ENCODE measurements at regions not wholly inside any gene's neighbourhood (a gene's known extent, or its start where the extent isn't known, plus 50 kb on each side); places are given as distances from the start of the nearest gene placed in this dataset.

DNA sequence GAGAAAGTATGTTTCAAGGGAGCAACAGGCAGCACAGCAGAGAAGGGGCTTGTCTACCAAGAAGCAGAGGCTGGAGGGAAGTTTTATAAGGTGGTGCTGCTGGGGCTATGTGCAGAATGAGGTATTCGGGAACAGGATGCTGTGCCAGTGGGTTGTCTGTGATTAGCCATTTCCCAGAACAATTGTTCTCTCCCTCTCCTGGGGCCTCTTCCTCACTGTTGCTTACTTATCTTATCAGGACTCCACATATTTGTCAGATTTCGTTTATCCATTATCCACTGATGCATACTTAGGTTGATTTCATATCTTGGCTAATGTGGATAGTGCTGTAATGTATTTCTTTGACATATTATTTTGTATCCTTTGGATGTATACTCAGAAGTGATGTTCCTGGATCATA is 195.1 kb upstream of the RTL1 start:
- Mint-ChIP-seq H3K36me3 (no peaks in the 10 kb centered on the region), H3K9me3 (peaks cover 0 to 5% (median under 1%) of the 10 kb centered on the region in 6 donors), H3K4me1 (no peaks in the 10 kb centered on the region), H3K4me3 (no peak overlapping the region), H3K27ac (no peak overlapping the region), H3K27me3 (ENCODE audit: low read depth in 3 of 3) (peaks cover 0 to 6% (median 5%) of the 10 kb centered on the region in 3 donors)
- DNase-seq: no peak

DNA sequence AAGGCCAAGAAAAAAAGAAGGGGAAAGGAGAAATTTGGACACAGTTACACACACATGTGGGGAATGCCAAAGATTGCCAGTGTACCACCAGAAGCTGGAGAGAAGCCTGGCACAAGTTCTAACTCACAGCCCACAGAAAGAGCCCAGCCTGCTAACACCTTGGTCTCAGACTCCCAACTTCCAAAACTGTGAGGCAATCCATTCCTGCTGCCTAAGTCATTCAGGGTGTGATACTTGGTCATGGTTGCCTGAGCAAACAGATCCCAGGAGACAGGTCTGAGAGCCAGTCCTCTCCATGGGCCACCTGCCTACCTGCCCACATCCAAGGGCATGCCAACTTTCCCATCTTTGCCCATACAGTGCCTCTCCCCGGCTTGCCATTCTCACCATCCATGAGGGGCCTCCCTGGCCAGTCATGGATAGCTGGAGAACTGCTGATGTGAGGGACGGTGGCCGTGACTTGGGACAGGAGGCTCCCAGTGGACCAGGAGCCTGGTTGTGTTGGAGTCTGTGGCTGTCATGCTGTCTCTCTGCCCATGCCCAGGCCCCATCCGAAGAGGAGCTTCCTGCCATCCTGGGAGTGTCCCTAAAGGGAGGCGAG is 198.0 kb upstream of the RTL1 start:
- H3K9me3 Mint-ChIP-seq: peaks cover 0 to 5% (median under 1%) of the 10 kb centered on the region in 6 donors
- no peaks in the 10 kb centered on the region for H3K4me1 Mint-ChIP-seq
- no peak for DNase-seq
- peaks cover 0 to 5% (median 5%) of the 10 kb centered on the region in 3 donors for H3K27me3 Mint-ChIP-seq (ENCODE audit: low read depth in 3 of 3)
- H3K36me3 Mint-ChIP-seq: no peaks in the 10 kb centered on the region
- H3K27ac Mint-ChIP-seq: no peak overlapping the region
- H3K4me3 Mint-ChIP-seq: no peak overlapping the region

DNA sequence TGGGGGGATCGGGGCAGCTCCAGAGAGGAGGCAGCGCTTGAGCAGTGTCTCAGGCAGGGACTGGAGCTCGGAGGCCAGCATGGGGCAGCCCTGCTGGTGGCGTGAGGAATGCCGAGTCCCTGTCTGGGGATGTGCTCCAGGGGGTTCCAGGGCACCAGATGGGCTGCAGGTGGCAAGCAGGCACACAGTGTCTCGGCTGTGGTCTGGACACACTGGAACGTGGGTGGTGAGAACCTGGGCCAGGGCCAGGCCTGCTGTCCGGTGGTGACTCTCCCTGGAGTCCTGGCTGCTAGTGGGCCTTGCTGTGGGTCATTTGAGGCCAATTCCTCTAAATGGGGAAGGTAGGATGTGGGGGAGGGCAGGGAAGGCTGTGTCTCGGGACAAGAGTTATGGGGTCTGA is 199.4 kb upstream of the RTL1 start:
- peaks cover 0 to 5% (median 5%) of the 10 kb centered on the region in 3 donors for H3K27me3 Mint-ChIP-seq (ENCODE audit: low read depth in 3 of 3)
- DNase-seq: no peak

DNA sequence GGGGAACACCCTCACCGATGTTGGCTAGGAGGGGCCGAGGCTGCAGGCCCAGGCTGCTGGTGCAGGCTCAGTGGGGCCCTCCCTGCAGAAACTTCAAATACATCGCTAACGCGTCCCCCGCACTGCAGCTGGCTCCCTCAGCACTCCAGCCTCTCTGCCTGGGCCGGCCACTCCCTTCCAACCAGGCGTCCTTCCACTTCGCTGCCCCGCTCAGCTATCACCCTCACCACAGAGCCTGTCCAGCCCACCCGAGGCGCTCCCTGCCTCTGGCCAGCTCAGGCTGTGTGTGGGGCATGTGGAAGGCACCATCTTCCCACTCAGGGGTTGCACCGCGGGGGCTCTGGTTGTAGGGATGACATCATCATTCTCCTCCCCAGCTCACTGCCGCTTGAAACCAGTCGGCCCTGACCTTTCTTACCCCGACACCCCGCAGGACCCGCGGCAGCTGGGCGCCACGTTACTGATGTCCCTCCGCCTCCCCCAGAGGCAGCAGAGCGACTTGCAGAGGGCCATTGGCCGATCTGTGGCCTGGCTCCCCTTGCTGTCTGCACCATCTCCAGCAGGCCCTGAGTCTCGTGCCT is 199.9 kb upstream of the RTL1 start:
- Mint-ChIP-seq H3K4me1 (no peaks in the 10 kb centered on the region), H3K9me3 (peaks cover 0 to 5% (median 0%) of the 10 kb centered on the region in 6 donors), H3K4me3 (no peak overlapping the region), H3K36me3 (no peaks in the 10 kb centered on the region), H3K27ac (no peak overlapping the region), H3K27me3 (ENCODE audit: low read depth in 3 of 3) (peaks cover 0 to 5% (median 5%) of the 10 kb centered on the region in 3 donors)
- no peak for DNase-seq

More for the DNA sequence above, 199.4 kb upstream of the RTL1 start:
- Mint-ChIP-seq H3K4me3 (no peak overlapping the region), H3K9me3 (peaks cover 0 to 5% (median under 1%) of the 10 kb centered on the region in 6 donors), H3K4me1 (no peaks in the 10 kb centered on the region), H3K36me3 (no peaks in the 10 kb centered on the region), H3K27ac (no peak overlapping the region)

DNA sequence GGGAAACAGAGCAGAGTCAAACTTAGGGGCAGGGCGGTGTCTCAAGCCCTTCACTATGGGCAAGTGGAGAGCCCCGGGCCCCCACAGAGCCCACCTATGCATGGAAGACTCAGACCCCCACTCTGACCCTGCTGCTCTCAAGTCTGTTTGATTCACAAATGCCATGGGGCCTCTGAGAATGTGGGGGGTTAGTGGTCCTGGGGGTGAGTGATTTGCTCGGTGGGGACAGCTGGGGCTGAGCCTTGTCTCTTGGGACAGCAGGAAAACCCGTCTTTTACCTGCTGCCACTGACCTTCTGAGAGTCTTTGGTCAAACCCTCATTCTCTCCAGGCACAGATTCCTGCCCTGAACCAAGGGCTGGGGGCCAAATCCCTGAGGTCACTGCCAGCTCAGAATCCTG is 201.0 kb upstream of the RTL1 start:
- Mint-ChIP-seq H3K36me3 (no peaks in the 10 kb centered on the region), H3K27ac (no peak overlapping the region), H3K9me3 (peaks cover 0 to 5% (median 0%) of the 10 kb centered on the region in 6 donors), H3K4me3 (no peak overlapping the region), H3K4me1 (no peaks in the 10 kb centered on the region), H3K27me3 (ENCODE audit: low read depth in 3 of 3) (peaks cover 0 to 5% (median 5%) of the 10 kb centered on the region in 3 donors)
- no peak for DNase-seq

DNA sequence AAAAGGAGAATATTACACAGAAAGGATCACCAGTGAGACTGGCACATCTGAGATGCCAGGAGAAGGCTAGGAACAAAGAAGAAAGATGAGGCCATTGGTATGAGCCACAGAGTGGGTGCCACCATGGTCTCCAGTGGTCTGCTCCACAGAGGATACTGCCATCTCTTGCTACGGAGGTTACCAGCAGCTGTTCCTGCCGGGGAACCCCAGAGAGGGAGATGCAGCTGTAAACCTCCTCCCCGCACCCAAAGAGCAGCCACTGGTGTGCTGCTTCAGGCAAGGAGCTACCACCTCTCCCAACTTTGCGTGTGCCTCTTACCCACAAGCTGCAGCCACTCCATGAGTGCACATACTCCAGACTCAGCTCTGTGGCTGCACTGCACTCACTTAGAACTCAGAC is 201.5 kb upstream of the RTL1 start:
- H3K9me3 Mint-ChIP-seq: peaks cover 0 to 5% (median 0%) of the 10 kb centered on the region in 6 donors
- no peak for DNase-seq
- H3K4me1 Mint-ChIP-seq: no peaks in the 10 kb centered on the region
- H3K27me3 Mint-ChIP-seq (ENCODE audit: low read depth in 3 of 3): peaks cover 0 to 5% (median 2%) of the 10 kb centered on the region in 3 donors
- H3K27ac Mint-ChIP-seq: no peak overlapping the region
- H3K36me3 Mint-ChIP-seq: no peaks in the 10 kb centered on the region
- no peak overlapping the region for H3K4me3 Mint-ChIP-seq

DNA sequence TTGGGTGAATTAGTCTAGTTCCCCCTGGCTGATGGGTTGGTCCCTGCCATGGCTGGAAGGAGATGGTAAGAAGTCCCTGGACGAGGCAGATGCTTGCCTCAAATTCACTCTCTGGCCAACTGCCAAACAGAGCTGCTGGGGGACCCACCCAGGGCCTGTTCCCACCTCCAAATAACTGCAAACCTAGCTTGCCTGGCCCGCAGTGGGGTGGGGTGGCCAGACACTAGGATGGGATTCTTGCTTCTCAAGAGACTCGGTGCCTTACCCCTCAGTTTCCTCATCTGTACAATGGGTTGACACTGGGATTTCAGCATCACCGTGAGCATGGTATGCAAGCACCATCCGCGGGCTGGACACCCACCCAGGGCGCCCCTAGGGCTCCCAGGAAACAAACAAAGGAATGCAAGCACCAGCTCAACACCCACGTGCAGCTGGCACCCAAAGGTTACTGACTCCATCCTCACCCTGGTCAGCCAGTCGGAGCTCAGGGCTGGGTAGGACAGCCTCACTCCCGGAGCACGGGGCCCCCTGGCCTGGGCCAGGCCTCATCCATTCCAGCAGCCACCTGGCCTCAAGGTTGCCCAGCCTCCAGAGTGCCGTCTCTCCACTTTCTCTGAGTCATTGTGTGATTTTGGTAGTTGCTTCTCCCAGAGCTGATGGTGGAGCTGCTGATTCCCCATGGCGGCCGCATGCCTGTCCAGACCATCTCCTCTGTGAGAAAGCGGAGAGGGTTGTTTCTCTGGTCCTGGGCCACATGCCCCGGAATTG is 205.2 kb upstream of the RTL1 start:
- Mint-ChIP-seq H3K36me3 (no peaks in the 10 kb centered on the region), H3K27me3 (ENCODE audit: low read depth in 3 of 3) (peaks cover 0 to 5% (median 2%) of the 10 kb centered on the region in 3 donors), H3K4me1 (no peaks in the 10 kb centered on the region), H3K9me3 (no peaks in the 10 kb centered on the region), H3K27ac (no peak overlapping the region), H3K4me3 (no peak overlapping the region)
- DNase-seq: no peak

DNA sequence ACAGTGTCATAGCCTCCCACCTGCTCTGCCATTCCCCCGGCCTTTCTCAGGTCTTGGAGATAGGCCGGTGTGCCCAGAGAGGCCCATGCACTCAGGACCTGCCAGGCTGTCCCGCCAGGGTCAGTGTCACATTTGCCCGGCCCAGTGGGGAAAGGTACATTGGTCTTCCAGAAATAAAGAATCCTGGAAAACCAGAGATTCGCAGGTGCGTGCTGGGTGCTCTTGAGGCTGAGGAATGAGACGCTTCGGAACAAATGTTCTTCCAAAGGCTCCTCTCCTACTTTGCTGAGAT is 205.8 kb upstream of the RTL1 start:
- no peak overlapping the region for H3K4me3 Mint-ChIP-seq
- no peak for DNase-seq
- no peaks in the 10 kb centered on the region for H3K36me3 Mint-ChIP-seq
- H3K9me3 Mint-ChIP-seq: no peaks in the 10 kb centered on the region
- H3K27me3 Mint-ChIP-seq (ENCODE audit: low read depth in 3 of 3): peaks cover 0 to 5% (median 2%) of the 10 kb centered on the region in 3 donors
- no peaks in the 10 kb centered on the region for H3K4me1 Mint-ChIP-seq
- H3K27ac Mint-ChIP-seq: no peak overlapping the region

DNA sequence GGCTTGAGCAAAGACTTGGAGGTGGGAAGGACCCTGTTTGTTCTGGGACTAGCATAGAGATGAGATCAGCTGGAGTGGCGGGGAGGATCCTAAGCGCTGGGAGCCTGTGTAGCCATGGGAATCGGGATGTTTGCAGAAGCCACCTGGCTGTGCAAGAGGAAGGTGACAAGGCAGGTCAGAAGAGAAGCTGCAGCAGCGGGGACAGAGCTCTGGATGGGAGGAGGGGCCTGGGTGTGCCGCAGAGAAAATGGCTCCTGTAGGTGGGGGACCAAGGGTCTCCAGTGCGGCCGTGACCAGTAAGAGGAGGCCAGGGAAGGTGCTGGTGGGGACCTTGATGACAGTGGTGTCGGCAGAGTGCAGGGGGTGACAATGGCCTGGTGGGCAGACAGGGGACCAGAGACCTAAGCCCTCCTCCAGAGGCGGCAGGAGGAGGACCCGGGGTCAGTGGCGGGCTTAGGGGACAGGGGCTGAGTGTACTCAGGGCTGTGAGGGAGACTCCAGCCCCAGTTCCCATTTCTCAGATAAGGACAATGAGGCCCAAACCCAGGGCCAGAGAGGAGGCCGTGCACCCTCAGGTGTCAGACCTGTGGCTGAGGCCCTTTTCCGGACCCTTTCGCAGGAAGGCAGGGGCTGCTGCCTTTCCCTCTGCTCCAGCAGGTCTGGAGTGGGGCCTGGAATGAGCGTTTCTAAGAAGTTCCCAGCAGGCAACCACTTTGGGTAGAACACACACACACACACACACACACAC is 206.6 kb upstream of the RTL1 start:
- H3K4me3 Mint-ChIP-seq: no peak overlapping the region
- DNase-seq: no peak
- H3K36me3 Mint-ChIP-seq: no peaks in the 10 kb centered on the region
- H3K27ac Mint-ChIP-seq: peak overlapping the region in 1 of 6 donors; percentile 59
- peaks cover 0 to 6% (median 3%) of the 10 kb centered on the region in 3 donors for H3K27me3 Mint-ChIP-seq (ENCODE audit: low read depth in 3 of 3)
- no peaks in the 10 kb centered on the region for H3K9me3 Mint-ChIP-seq
- no peaks in the 10 kb centered on the region for H3K4me1 Mint-ChIP-seq

DNA sequence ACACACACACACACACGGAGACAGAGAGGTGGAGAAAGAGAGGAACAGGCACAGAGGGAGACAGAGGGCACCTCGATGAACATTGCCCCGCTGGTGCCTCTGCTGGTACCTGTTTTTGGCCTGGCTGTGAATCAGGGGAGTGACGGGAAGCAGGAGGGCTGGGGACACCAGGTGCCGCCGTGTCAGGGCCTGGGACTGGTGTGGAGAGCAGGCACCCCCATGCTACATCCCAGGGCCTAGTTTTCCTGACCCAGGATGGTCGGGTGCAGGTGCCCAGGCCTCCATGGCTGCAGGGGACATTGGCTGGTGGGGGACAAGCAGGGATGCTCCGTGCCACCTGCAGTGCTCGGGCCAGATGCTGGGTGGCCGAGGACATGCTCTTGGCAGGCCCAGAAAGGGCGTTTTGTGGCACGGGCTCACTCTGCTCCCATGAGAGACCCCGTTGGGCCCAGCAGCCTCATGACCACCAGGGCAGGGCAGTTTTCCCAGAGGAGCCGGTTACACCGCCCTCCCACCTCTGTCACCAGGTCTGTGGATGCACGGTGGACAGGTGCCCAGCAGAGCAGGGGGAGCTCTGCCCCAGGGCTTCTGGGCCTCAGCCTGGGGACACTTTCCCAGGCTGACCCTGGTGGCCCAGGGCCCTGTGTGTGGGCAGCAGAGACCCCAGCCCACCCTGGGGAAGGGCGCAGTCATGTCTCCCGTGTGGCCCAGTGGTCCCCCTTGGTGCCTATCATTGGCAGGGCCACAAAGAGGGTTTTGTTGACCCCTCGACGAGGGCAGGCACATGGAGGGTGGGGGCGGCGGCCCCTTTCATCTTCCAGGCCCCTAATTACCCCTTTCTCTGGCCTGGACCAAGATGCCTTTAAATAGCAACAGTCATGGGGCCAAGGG is 207.5 kb upstream of the RTL1 start:
- H3K4me1 Mint-ChIP-seq: no peaks in the 10 kb centered on the region
- no peaks in the 10 kb centered on the region for H3K36me3 Mint-ChIP-seq
- peak overlapping the region in 1 of 6 donors; percentile 59 for H3K27ac Mint-ChIP-seq
- peaks cover 0 to 8% (median 4%) of the 10 kb centered on the region in 3 donors for H3K27me3 Mint-ChIP-seq (ENCODE audit: low read depth in 3 of 3)
- no peak for DNase-seq
- H3K9me3 Mint-ChIP-seq: no peaks in the 10 kb centered on the region
- no peak overlapping the region for H3K4me3 Mint-ChIP-seq

DNA sequence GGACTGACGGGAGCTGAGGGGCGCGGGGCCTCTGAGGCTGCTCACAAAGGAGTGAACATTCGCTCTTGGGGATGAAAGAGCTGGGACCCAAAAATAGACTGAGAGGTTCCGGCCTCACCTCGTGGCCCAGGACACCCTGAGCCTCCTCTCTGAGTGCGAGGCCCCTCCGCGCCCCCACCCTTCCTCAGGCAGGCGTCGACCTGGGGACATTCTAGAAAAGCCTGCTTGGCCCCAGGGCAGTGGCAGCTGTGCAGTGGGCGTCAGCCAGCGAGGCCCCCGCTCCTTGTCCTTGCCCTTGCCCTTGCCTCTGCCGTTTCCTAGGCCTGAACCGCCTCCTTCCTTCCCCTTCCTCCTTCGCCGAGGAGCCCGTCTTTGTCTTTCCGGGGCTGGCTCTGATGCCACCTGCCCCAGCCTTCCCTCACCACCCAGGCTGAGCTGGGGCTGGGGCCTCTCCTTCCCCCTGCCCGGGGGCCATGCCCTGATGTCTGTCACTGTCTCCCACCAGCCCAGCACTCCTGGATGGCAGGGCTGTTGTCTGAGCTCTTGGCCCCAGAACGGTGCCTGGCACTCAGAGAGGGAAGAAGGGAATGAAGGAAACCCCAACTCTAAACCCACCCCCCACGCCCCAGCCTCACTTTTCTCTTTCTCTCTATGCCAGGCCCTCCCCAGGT is 208.2 kb upstream of the RTL1 start:
- Mint-ChIP-seq H3K27me3 (ENCODE audit: low read depth in 3 of 3) (peaks cover 0 to 8% (median 4%) of the 10 kb centered on the region in 3 donors), H3K9me3 (no peaks in the 10 kb centered on the region), H3K36me3 (no peaks in the 10 kb centered on the region), H3K4me1 (no peaks in the 10 kb centered on the region), H3K27ac (no peak overlapping the region), H3K4me3 (no peak overlapping the region)
- no peak for DNase-seq

DNA sequence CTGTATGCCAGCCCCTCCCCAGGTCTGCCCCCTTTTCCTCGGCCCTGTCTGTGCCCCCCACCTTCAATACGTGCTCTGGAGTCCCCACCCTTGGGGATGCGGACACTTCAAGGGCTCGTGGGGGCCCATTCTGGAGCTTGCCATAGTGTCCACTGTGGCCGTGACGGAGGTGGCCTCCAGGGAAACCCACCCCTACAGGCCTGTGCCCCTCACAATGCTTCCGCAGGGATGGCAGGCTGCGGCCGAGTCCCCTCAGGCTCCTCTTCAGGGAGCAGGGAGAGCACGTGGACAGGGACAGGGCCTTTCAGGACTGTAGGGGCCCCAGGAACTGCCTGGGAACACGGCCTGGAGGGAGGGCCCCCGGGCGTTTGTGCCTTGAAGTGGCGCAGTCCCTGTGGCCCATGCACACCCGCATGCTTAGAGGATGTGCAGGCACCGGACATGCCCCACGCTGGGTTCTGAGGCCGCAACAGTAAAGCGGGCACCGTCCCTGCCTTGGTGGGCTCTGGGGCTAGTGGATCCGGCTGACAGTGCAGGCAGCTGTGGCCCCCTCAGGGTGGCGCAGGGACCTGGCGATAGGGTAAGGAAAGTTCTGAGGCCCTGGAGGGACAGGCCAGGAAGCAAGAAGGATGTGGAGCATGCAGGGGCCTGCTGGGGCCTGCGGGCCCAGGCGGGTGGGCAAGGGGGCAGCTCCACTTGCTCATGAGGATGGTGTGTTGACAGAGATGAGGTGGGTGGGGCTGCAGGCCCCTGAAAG is 209.0 kb upstream of the RTL1 start:
- Mint-ChIP-seq H3K4me1 (no peaks in the 10 kb centered on the region), H3K27me3 (ENCODE audit: low read depth in 3 of 3) (peaks cover 0 to 8% (median 4%) of the 10 kb centered on the region in 3 donors), H3K9me3 (no peaks in the 10 kb centered on the region), H3K4me3 (no peak overlapping the region), H3K27ac (no peak overlapping the region), H3K36me3 (no peaks in the 10 kb centered on the region)
- no peak for DNase-seq

Measured in immature natural killer cell (primary cell).